Hepatocyte (in vitro differentiated cells): ENCODE measurements at regions not wholly inside any gene's neighbourhood (a gene's known extent, or its start where the extent isn't known, plus 50 kb on each side); places are given as distances from the start of the nearest gene placed in this dataset.

Source experiments
- DNase-seq: peaks from one replicate; pipeline ENCODE4 v3.0.0-alpha.2; 2016; ENCODE audit warnings: low spot score
- H2AFZ ChIP-seq: fragments of 200-600 bp; sonication (generic); 2 replicates; pipeline ENCODE4 v1.6.0; 2016; ENCODE audit warnings: antibody characterized with exemption, mild to moderate bottlenecking
- H3K27ac ChIP-seq: fragments of 200-600 bp; sonication (generic); 2 replicates; pipeline ENCODE4 v1.5.1; 2016; ENCODE audit warnings: mild to moderate bottlenecking
- H3K27me3 ChIP-seq: fragments of 200-600 bp; sonication (generic); 2 replicates; pipeline ENCODE4 v1.6.1; 2016
- H3K36me3 ChIP-seq: fragments of 200-600 bp; sonication (generic); replicated peaks from 2 replicates; pipeline ENCODE4 v1.5.1; 2016; ENCODE audit warnings: low read depth; ENCODE audit not compliant: insufficient read depth
- H3K4me1 ChIP-seq: fragments of 200-600 bp; sonication (generic); 2 replicates; pipeline ENCODE4 v1.5.1; 2016; ENCODE audit warnings: mild to moderate bottlenecking, moderate library complexity; ENCODE audit not compliant: insufficient read depth
- H3K4me2 ChIP-seq: fragments of 200-600 bp; sonication (generic); 2 replicates; pipeline ENCODE4 v1.6.0; 2016
- H3K4me3 ChIP-seq: fragments of 200-600 bp; sonication (generic); 2 replicates; pipeline ENCODE4 v1.5.1; 2016; ENCODE audit warnings: mild to moderate bottlenecking
- H3K79me2 ChIP-seq: fragments of 200-600 bp; sonication (generic); 2 replicates; pipeline ENCODE4 v1.6.0; 2017; ENCODE audit warnings: mild to moderate bottlenecking
- H3K9me2 ChIP-seq: fragments of 200-600 bp; sonication (generic); replicated peaks from 2 replicates; pipeline ENCODE4 v1.6.0; 2017; ENCODE audit warnings: mild to moderate bottlenecking; ENCODE audit not compliant: insufficient read depth
- H3K9me3 ChIP-seq: fragments of 200-600 bp; sonication (generic); 2 replicates; pipeline ENCODE4 v1.5.1; 2016; ENCODE audit warnings: low read depth, mild to moderate bottlenecking
- H4K20me1 ChIP-seq: fragments of 200-600 bp; sonication (generic); 2 replicates; pipeline ENCODE4 v1.6.0; 2016; ENCODE audit warnings: mild to moderate bottlenecking; ENCODE audit not compliant: insufficient read depth, poor library complexity, severe bottlenecking
- CTCF ChIP-seq: fragments of 200-600 bp; sonication (generic); IDR thresholded peaks from 2 replicates; pipeline ENCODE4 v1.5.1; 2016; ENCODE audit warnings: antibody characterized with exemption, mild to moderate bottlenecking; ENCODE audit not compliant: poor library complexity
- EZH2 ChIP-seq: fragments of 200-600 bp; sonication (generic); IDR thresholded peaks from 2 replicates; pipeline ENCODE4 v1.6.1; 2016; ENCODE audit warnings: antibody characterized with exemption, mild to moderate bottlenecking, borderline replicate concordance
- EZH2phosphoT487 ChIP-seq: fragments of 200-600 bp; sonication (generic); IDR thresholded peaks from one replicate; pipeline ENCODE4 v1.6.1; 2018; ENCODE audit warnings: antibody characterized with exemption, mild to moderate bottlenecking, low read depth, moderate library complexity; ENCODE audit not compliant: unreplicated experiment, severe bottlenecking
- WGBS: methylation state at CpG from one replicate; pipeline ENCODE4 v1.1.6; 2016; ENCODE audit warnings: low lambda C conversion rate; ENCODE audit errors: missing lambda C conversion rate; 5-methylcytosine and 5-hydroxymethylcytosine counted together

GRCh38 chr1:188426561-188426960, 1597.8 kb downstream of the PLA2G4A start:
- H3K4me1 ChIP-seq, result no peaks in the 10 kb centered on the region
- TF ChIP-seq EZH2phosphoT487 (no peak), EZH2 (no peak), CTCF (no peak)
- no peaks in the 10 kb centered on the region for H3K9me3 ChIP-seq
- no peak for DNase-seq
- no peak overlapping the region for H3K4me3 ChIP-seq
- H3K36me3 ChIP-seq, result no peaks in the 10 kb centered on the region
- H3K27ac ChIP-seq, result no peak overlapping the region
- no peaks in the 10 kb centered on the region for H4K20me1 ChIP-seq
- no peak overlapping the region for H3K4me2 ChIP-seq
- no peaks in the 10 kb centered on the region for H3K79me2 ChIP-seq
- no peaks in the 10 kb centered on the region for H3K27me3 ChIP-seq
- no peaks in the 10 kb centered on the region for H3K9me2 ChIP-seq
- H2AFZ ChIP-seq, result no peak overlapping the region

GRCh38 chr1:188427642-188428041, 1598.9 kb downstream of the PLA2G4A start:
- no peak overlapping the region for H3K27ac ChIP-seq
- DNase-seq, result no peak
- no peaks in the 10 kb centered on the region for H3K9me2 ChIP-seq
- no peaks in the 10 kb centered on the region for H3K9me3 ChIP-seq
- no peaks in the 10 kb centered on the region for H3K79me2 ChIP-seq
- no peaks in the 10 kb centered on the region for H3K36me3 ChIP-seq
- H3K4me3 ChIP-seq, result no peak overlapping the region
- H3K4me1 ChIP-seq, result no peaks in the 10 kb centered on the region
- H2AFZ ChIP-seq, result no peak overlapping the region
- WGBS, result 65% methylated on average over 2 of the region's 2 CpGs
- H3K27me3 ChIP-seq, result no peaks in the 10 kb centered on the region
- H4K20me1 ChIP-seq, result no peaks in the 10 kb centered on the region
- TF ChIP-seq EZH2, result no peak
- TF ChIP-seq CTCF, result no peak
- no peak for TF ChIP-seq EZH2phosphoT487
- no peak overlapping the region for H3K4me2 ChIP-seq

GRCh38 chr1:188429386-188429785, 1600.6 kb downstream of the PLA2G4A start:
- no peak for DNase-seq
- no peak overlapping the region for H2AFZ ChIP-seq
- H3K9me3 ChIP-seq, result no peaks in the 10 kb centered on the region
- H3K27ac ChIP-seq, result no peak overlapping the region
- H3K27me3 ChIP-seq, result no peaks in the 10 kb centered on the region
- no peaks in the 10 kb centered on the region for H4K20me1 ChIP-seq
- no peak overlapping the region for H3K4me3 ChIP-seq
- no peak for TF ChIP-seq CTCF
- TF ChIP-seq EZH2, result no peak
- no peak for TF ChIP-seq EZH2phosphoT487
- H3K79me2 ChIP-seq, result no peaks in the 10 kb centered on the region
- WGBS, result 85% methylated on average over 2 of the region's 2 CpGs
- no peaks in the 10 kb centered on the region for H3K36me3 ChIP-seq
- no peaks in the 10 kb centered on the region for H3K4me1 ChIP-seq
- H3K9me2 ChIP-seq, result no peaks in the 10 kb centered on the region
- H3K4me2 ChIP-seq, result no peak overlapping the region

GRCh38 chr1:188432427-188432826, 1603.7 kb downstream of the PLA2G4A start:
- DNase-seq, result no peak
- WGBS, result 78% methylated on average over 1 of the region's 1 CpG
- H3K4me2 ChIP-seq, result no peak overlapping the region
- H3K9me3 ChIP-seq, result no peaks in the 10 kb centered on the region
- no peaks in the 10 kb centered on the region for H3K79me2 ChIP-seq
- no peaks in the 10 kb centered on the region for H3K4me1 ChIP-seq
- no peaks in the 10 kb centered on the region for H3K36me3 ChIP-seq
- no peaks in the 10 kb centered on the region for H3K27me3 ChIP-seq
- H3K4me3 ChIP-seq, result no peak overlapping the region
- no peak overlapping the region for H3K27ac ChIP-seq
- H4K20me1 ChIP-seq, result no peaks in the 10 kb centered on the region
- no peak for TF ChIP-seq EZH2phosphoT487
- TF ChIP-seq CTCF, result no peak
- TF ChIP-seq EZH2, result no peak
- no peak overlapping the region for H2AFZ ChIP-seq
- H3K9me2 ChIP-seq, result no peaks in the 10 kb centered on the region
